Pancreas (tissue), 10 donors: ENCODE measurements at regions not wholly inside any gene's neighbourhood (a gene's known extent, or its start where the extent isn't known, plus 50 kb on each side); places are given as distances from the start of the nearest gene placed in this dataset.

ENCODE experiments used
- ATAC-seq, 4 donors: fragments of 200-7000 bp; cut with Tn5 transposase; one replicate each; pipeline versions ENCODE4 v1.8.0 to v1.9.1; 2020; ENCODE audit warnings: mild to moderate bottlenecking in 4 of 4, moderate library complexity in 4 of 4
- DNase-seq, 6 donors: peaks; one replicate each; pipeline ENCODE4 v3.0.0-alpha.2; 2020
- FAIRE-seq: peaks from 2 replicates; lab custom pipeline; 2012; peaks lifted over from hg19 to GRCh38; lab: Jason Lieb, UNC
- H3K27ac ChIP-seq, 4 donors: fragments of 200-600 bp; sonication (generic); 1 replicate in 3 of 4; 2 replicates in 1 of 4; pipeline versions ENCODE4 v1.5.0 to v1.8.0; 2020
- H3K27me3 ChIP-seq, 4 donors: fragments of 200-600 bp; one replicate each; pipeline ENCODE4 v1.8.0; 2021
- H3K36me3 ChIP-seq, 3 donors: fragments of 200-600 bp; sonication (generic) in 1 of 3; one replicate each; pipeline versions ENCODE4 v1.5.0 to v1.8.0; 2020 to 2021
- H3K4me1 ChIP-seq, 3 donors: fragments of 200-600 bp; one replicate each; pipeline ENCODE4 v1.8.0; 2021
- H3K4me3 ChIP-seq, 4 donors: fragments of 200-600 bp; sonication (generic) in 2 of 4; one replicate each; pipeline versions ENCODE4 v1.5.0 to v1.8.0; 2020 to 2021
- H3K9me3 ChIP-seq, 4 donors: fragments of 200-600 bp; one replicate each; pipeline ENCODE4 v1.8.0; 2021
- WGBS, 2 donors: extraction: QIAGEN DNeasy Blood & Tissue Kit; methylation state at CpG; one replicate each; pipeline ENCODE4 v1.1.7; 2013; 5-methylcytosine and 5-hydroxymethylcytosine counted together
- intact Hi-C, 3 donors: fragments of 100-400 bp; cut with DNase I; formaldehyde crosslinking; loops; one replicate each; pipeline versions ENCODE4 v1.11.1 to v1.14.2; 2022
- TF ChIP-seq, protein P1 (sequence below), 4 donors: fragments of 200-600 bp; sonication (generic) in 3 of 4; IDR thresholded peaks; one replicate each; pipeline versions ENCODE4 v1.5.0 to v1.8.0; 2021; ENCODE audit warnings: antibody characterized with exemption in 4 of 4
- donor health status: healthy with polysubstance abuse.
- donor health status: DM: no; HTN: no; CAD: no; lungs with moderate emphysema.
- donor health status: DM: no; HTN: no; CAD: no.
- donor health status: control.
- donor health status: control.
- donor health status: Bipolar disorder and iron deficiency.
- donor health status: DM: yes; HTN: yes; CAD: no.
- donor health status: DM: no; HTN: no; CAD: no.
- donor health status: DM: no; HTN: no; CAD: no.
- donor health status: DM: yes; HTN: yes; CAD: no.

- no peak for DNase-seq
Observed at GRCh38 chr10:128440513-128441160, 314.4 kb upstream of the MKI67 start.

GRCh38 chr10:128443925-128444518 is 317.8 kb upstream of the MKI67 start:
- Histone ChIP-seq H3K4me1 (no peaks in the 10 kb centered on the region), H3K27ac (no peak overlapping the region), H3K27me3 (peaks cover 0 to 10% (median 2%) of the 10 kb centered on the region in 4 donors), H3K9me3 (no peaks in the 10 kb centered on the region), H3K36me3 (no peaks in the 10 kb centered on the region), H3K4me3 (no peak overlapping the region)
- intact Hi-C loops, result no loop called here
- ATAC-seq (no peak), FAIRE-seq (peak; percentile 37), DNase-seq (no peak)
- 58 to 64% methylated on average over 3 of the region's 3 CpGs for WGBS, 2 donors
- TF ChIP-seq, protein P1, sequence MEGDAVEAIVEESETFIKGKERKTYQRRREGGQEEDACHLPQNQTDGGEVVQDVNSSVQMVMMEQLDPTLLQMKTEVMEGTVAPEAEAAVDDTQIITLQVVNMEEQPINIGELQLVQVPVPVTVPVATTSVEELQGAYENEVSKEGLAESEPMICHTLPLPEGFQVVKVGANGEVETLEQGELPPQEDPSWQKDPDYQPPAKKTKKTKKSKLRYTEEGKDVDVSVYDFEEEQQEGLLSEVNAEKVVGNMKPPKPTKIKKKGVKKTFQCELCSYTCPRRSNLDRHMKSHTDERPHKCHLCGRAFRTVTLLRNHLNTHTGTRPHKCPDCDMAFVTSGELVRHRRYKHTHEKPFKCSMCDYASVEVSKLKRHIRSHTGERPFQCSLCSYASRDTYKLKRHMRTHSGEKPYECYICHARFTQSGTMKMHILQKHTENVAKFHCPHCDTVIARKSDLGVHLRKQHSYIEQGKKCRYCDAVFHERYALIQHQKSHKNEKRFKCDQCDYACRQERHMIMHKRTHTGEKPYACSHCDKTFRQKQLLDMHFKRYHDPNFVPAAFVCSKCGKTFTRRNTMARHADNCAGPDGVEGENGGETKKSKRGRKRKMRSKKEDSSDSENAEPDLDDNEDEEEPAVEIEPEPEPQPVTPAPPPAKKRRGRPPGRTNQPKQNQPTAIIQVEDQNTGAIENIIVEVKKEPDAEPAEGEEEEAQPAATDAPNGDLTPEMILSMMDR (IDR thresholded peaks at IDR 0.05), result no peak

More at GRCh38 chr10:128440513-128441160, 314.4 kb upstream of the MKI67 start:
- 37 to 43% methylated on average over 11 of the region's 11 CpGs for WGBS, 2 donors
- Histone ChIP-seq H3K9me3 (no peaks in the 10 kb centered on the region), H3K4me1 (no peaks in the 10 kb centered on the region), H3K4me3 (no peak overlapping the region), H3K27me3 (peaks cover 0 to 10% (median 2%) of the 10 kb centered on the region in 4 donors), H3K27ac (no peak overlapping the region), H3K36me3 (no peaks in the 10 kb centered on the region)
- TF ChIP-seq, protein P1 (IDR thresholded peaks at IDR 0.05), result no peak
- FAIRE-seq (no peak), ATAC-seq (no peak)
- intact Hi-C loops, result no loop called here

GRCh38 chr10:128448796-128449195 is 322.6 kb upstream of the MKI67 start:
- DNase-seq (no peak), ATAC-seq (no peak), FAIRE-seq (no peak)
- intact Hi-C loops, result no loop called here
- 60 to 76% methylated on average over 5 of the region's 5 CpGs for WGBS, 2 donors
- Histone ChIP-seq H3K9me3 (no peaks in the 10 kb centered on the region), H3K36me3 (no peaks in the 10 kb centered on the region), H3K4me1 (no peaks in the 10 kb centered on the region), H3K27ac (no peak overlapping the region), H3K27me3 (no peaks in the 10 kb centered on the region), H3K4me3 (no peak overlapping the region)
- TF ChIP-seq, protein P1 (IDR thresholded peaks at IDR 0.05), result no peak

DNA sequence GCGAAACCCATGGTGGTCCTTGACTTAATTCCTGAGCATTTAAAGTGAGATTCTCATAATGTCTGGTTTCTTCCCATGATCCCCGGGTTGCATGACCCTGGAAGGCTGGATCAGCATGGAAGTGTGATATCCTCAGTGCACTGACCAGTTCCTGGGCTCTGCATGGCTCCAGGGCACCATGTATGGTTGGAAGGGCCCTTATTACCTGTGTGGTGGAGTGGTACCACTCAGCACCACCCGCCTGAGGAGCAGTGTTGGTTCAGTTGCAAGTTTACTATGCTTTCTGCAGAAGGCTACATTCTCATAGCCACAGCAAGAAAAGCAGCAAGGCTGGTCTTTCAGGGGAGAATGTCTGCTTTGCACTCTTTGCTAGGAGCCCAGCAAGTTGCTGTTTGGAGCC is 325.7 kb upstream of the MKI67 start:
- H3K9me3 ChIP-seq, result no peaks in the 10 kb centered on the region
- ATAC-seq (no peak), DNase-seq (no peak), FAIRE-seq (no peak)
- H3K27ac ChIP-seq, result no peak overlapping the region
- WGBS, 2 donors, result 62 to 69% methylated on average over 3 of the region's 3 CpGs
- no peaks in the 10 kb centered on the region for H3K36me3 ChIP-seq
- no peaks in the 10 kb centered on the region for H3K4me1 ChIP-seq
- no peaks in the 10 kb centered on the region for H3K27me3 ChIP-seq
- intact Hi-C loops, result no loop called here
- TF ChIP-seq, protein P1 (IDR thresholded peaks at IDR 0.05), result no peak
- H3K4me3 ChIP-seq, result no peak overlapping the region

- no peak for ATAC-seq
Observed at GRCh38 chr10:128456271-128456670, 330.0 kb upstream of the MKI67 start.

More at GRCh38 chr10:128456271-128456670, 330.0 kb upstream of the MKI67 start:
- intact Hi-C loops, result no loop called here
- H3K27me3 ChIP-seq, result no peaks in the 10 kb centered on the region
- no peak overlapping the region for H3K27ac ChIP-seq
- 67 to 79% methylated on average over 7 of the region's 7 CpGs for WGBS, 2 donors
- no peaks in the 10 kb centered on the region for H3K36me3 ChIP-seq
- TF ChIP-seq, protein P1 (IDR thresholded peaks at IDR 0.05), result no peak
- H3K4me3 ChIP-seq, result no peak overlapping the region
- DNase-seq (no peak), FAIRE-seq (no peak)
- H3K9me3 ChIP-seq, result no peaks in the 10 kb centered on the region
- H3K4me1 ChIP-seq, result no peaks in the 10 kb centered on the region
